ENCODE measurements at regions not wholly inside any gene's neighbourhood (a gene's known extent, or its start where the extent isn't known, plus 50 kb on each side); places are given as distances from the start of the nearest gene placed in this dataset.

DNA sequence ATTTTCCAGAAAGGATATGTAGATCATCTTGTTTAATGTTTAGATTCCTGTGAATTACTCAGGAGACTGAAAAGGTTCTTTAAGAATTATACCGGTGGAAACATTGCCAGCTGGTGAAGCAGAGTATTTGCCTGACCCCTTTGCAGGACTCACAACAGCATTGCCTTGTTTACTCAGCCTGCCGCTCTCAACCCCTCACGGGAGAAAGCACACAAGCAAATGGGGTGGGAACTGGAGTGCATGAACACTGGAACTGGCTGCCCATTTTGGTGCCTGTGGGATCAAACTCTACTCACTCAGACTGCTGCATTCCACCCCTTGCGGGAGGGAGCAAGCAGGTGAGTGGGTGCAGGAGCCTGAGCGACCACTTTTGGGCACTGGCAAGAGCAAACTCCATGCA is 804.7 kb upstream of the SLITRK1 start:
- TF ChIP-seq EZH2phosphoT487 (IDR thresholded peaks at IDR 0.05; ENCODE audit: low read depth) (no peak), CTCF (IDR thresholded peaks at IDR 0.05; ENCODE audit: low read depth, low read length) (no peak)
- no peaks in the 10 kb centered on the region for H4K20me1 ChIP-seq (ENCODE audit: insufficient read depth, low read length)

DNA sequence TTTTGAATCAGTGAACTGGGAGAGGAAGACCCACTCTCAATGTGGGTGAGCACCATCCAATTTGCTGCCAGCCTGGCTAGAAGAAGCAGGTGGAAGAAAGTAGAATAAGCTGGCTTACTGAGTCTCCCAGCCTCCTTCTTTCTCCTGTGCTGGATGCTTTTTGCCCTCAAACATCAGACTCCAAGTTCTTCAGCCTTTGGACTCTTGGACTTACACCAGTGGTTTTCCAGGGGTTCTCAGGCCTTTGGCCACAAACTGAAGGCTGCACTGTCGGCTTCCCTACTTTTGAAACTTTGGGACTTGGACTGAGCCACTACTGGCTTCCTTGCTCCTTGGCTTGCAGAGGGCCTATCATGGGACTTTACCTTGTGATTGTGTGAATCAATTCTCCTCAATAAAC is 804.2 kb upstream of the SLITRK1 start:
- Histone ChIP-seq H3K27ac (ENCODE audit: low read length) (no peak overlapping the region), H4K20me1 (ENCODE audit: insufficient read depth, low read length) (no peaks in the 10 kb centered on the region), H3K79me2 (ENCODE audit: low read length) (no peaks in the 10 kb centered on the region), H3K4me1 (ENCODE audit: low read length) (no peaks in the 10 kb centered on the region), H3K27me3 (ENCODE audit: low read depth, low read length) (no peaks in the 10 kb centered on the region), H3K36me3 (replicated peaks; ENCODE audit: low read depth, low read length) (no peaks in the 10 kb centered on the region), H3K4me3 (ENCODE audit: low read length) (no peak overlapping the region), H2AFZ (ENCODE audit: low read depth, low read length) (no peak overlapping the region), H3K9ac (ENCODE audit: low read length) (no peak overlapping the region), H3K4me2 (ENCODE audit: low read length) (no peak overlapping the region), H3K9me3 (ENCODE audit: insufficient read depth, low read length) (no peaks in the 10 kb centered on the region)
- TF ChIP-seq EZH2phosphoT487 (IDR thresholded peaks at IDR 0.05; ENCODE audit: low read depth) (no peak), CTCF (IDR thresholded peaks at IDR 0.05; ENCODE audit: low read depth, low read length) (no peak)

More for the DNA sequence above, 804.7 kb upstream of the SLITRK1 start:
- no peaks in the 10 kb centered on the region for H3K36me3 ChIP-seq (replicated peaks; ENCODE audit: low read depth, low read length)
- H3K4me1 ChIP-seq (ENCODE audit: low read length) = no peaks in the 10 kb centered on the region
- no peaks in the 10 kb centered on the region for H3K27me3 ChIP-seq (ENCODE audit: low read depth, low read length)
- no peak overlapping the region for H3K9ac ChIP-seq (ENCODE audit: low read length)
- H3K27ac ChIP-seq (ENCODE audit: low read length) = no peak overlapping the region
- no peak overlapping the region for H3K4me3 ChIP-seq (ENCODE audit: low read length)
- no peak overlapping the region for H2AFZ ChIP-seq (ENCODE audit: low read depth, low read length)
- H3K4me2 ChIP-seq (ENCODE audit: low read length) = no peak overlapping the region
- no peaks in the 10 kb centered on the region for H3K79me2 ChIP-seq (ENCODE audit: low read length)
- no peaks in the 10 kb centered on the region for H3K9me3 ChIP-seq (ENCODE audit: insufficient read depth, low read length)

DNA sequence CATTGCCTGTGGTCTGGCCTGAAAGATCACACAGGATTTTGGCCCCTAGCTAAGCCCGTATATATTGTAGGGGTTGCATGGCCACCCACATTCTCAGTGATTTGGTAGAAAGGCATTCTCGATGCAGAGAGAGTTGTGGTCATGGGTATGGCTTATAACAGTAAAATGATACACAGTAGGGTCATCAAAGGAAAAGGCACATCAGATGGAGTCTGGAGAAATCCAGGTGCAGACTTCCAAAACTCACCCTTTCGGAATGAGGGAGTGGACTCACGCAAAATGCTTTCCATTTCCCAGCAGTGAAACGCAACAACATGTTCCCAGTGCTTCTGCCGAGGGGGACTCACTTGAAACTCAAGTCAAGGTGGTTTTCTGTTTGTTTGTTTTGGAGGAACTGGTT is 802.5 kb upstream of the SLITRK1 start:
- Histone ChIP-seq H3K9ac (ENCODE audit: low read length) (no peak overlapping the region), H3K4me3 (ENCODE audit: low read length) (no peak overlapping the region), H3K79me2 (ENCODE audit: low read length) (no peaks in the 10 kb centered on the region), H3K4me2 (ENCODE audit: low read length) (no peak overlapping the region), H3K36me3 (replicated peaks; ENCODE audit: low read depth, low read length) (no peaks in the 10 kb centered on the region), H3K4me1 (ENCODE audit: low read length) (no peaks in the 10 kb centered on the region), H4K20me1 (ENCODE audit: insufficient read depth, low read length) (no peaks in the 10 kb centered on the region), H3K27ac (ENCODE audit: low read length) (no peak overlapping the region), H3K27me3 (ENCODE audit: low read depth, low read length) (no peaks in the 10 kb centered on the region), H2AFZ (ENCODE audit: low read depth, low read length) (no peak overlapping the region), H3K9me3 (ENCODE audit: insufficient read depth, low read length) (no peaks in the 10 kb centered on the region)
- TF ChIP-seq EZH2phosphoT487 (IDR thresholded peaks at IDR 0.05; ENCODE audit: low read depth) (no peak), CTCF (IDR thresholded peaks at IDR 0.05; ENCODE audit: low read depth, low read length) (no peak)

- no peak overlapping the region for H3K4me3 ChIP-seq (ENCODE audit: low read length)
- H3K9ac ChIP-seq (ENCODE audit: low read length) = no peak overlapping the region
- no peak overlapping the region for H2AFZ ChIP-seq (ENCODE audit: low read depth, low read length)
- TF ChIP-seq EZH2phosphoT487 (IDR thresholded peaks at IDR 0.05; ENCODE audit: low read depth) (no peak), CTCF (IDR thresholded peaks at IDR 0.05; ENCODE audit: low read depth, low read length) (no peak)
- no peaks in the 10 kb centered on the region for H3K27me3 ChIP-seq (ENCODE audit: low read depth, low read length)
- H4K20me1 ChIP-seq (ENCODE audit: insufficient read depth, low read length) = no peaks in the 10 kb centered on the region
- H3K9me3 ChIP-seq (ENCODE audit: insufficient read depth, low read length) = no peaks in the 10 kb centered on the region
- no peak overlapping the region for H3K27ac ChIP-seq (ENCODE audit: low read length)
- H3K79me2 ChIP-seq (ENCODE audit: low read length) = no peaks in the 10 kb centered on the region
- no peak overlapping the region for H3K4me2 ChIP-seq (ENCODE audit: low read length)
- no peaks in the 10 kb centered on the region for H3K4me1 ChIP-seq (ENCODE audit: low read length)
- H3K36me3 ChIP-seq (replicated peaks; ENCODE audit: low read depth, low read length) = no peaks in the 10 kb centered on the region
Measured at GRCh38 chr13:84684048-84684662, 801.9 kb upstream of the SLITRK1 start.
